ENCODE measurements at regions not wholly inside any gene's neighbourhood (a gene's known extent, or its start where the extent isn't known, plus 50 kb on each side); places are given as distances from the start of the nearest gene placed in this dataset.

- H3K4me1 ChIP-seq (ENCODE audit: control insufficient read depth in 2 of 2, insufficient read depth in 2 of 2, low read length in 2 of 2): no peaks in the 10 kb centered on the region
- no peak for DNase-seq (ENCODE audit: low read depth in 6 of 9, low spot score in 9 of 9)
- H3K27me3 ChIP-seq (ENCODE audit: control insufficient read depth in 2 of 2, insufficient read depth in 1 of 2, low read length in 1 of 2): no peaks in the 10 kb centered on the region
- H3K9me3 ChIP-seq (ENCODE audit: control insufficient read depth in 2 of 2, insufficient read depth in 1 of 2, low read length in 1 of 2): no peaks in the 10 kb centered on the region
- H3K27ac ChIP-seq (ENCODE audit: low read depth in 1 of 2, low read length in 1 of 2): no peak overlapping the region
- no peak overlapping the region for H3K4me3 ChIP-seq (ENCODE audit: low read length in 2 of 2)
- WGBS: 98% methylated on average over 2 of the region's 2 CpGs
- H3K36me3 ChIP-seq (ENCODE audit: control insufficient read depth in 2 of 2, insufficient read depth in 2 of 2, low read length in 1 of 2): no peaks in the 10 kb centered on the region
Observed at GRCh38 chr2:48007699-48008268, 101.5 kb upstream of the FBXO11 start.

- Histone ChIP-seq H3K36me3 (ENCODE audit: control insufficient read depth in 2 of 2, insufficient read depth in 2 of 2, low read length in 1 of 2) (no peaks in the 10 kb centered on the region), H3K4me1 (ENCODE audit: control insufficient read depth in 2 of 2, insufficient read depth in 2 of 2, low read length in 2 of 2) (no peaks in the 10 kb centered on the region), H3K9me3 (ENCODE audit: control insufficient read depth in 2 of 2, insufficient read depth in 1 of 2, low read length in 1 of 2) (no peaks in the 10 kb centered on the region), H3K27me3 (ENCODE audit: control insufficient read depth in 2 of 2, insufficient read depth in 1 of 2, low read length in 1 of 2) (no peaks in the 10 kb centered on the region), H3K4me3 (ENCODE audit: low read length in 2 of 2) (no peak overlapping the region), H3K27ac (ENCODE audit: low read depth in 1 of 2, low read length in 1 of 2) (no peak overlapping the region)
- DNase-seq (ENCODE audit: low read depth in 6 of 9, low spot score in 9 of 9): no peak
- WGBS: 96% methylated on average over 2 of the region's 2 CpGs
Observed at GRCh38 chr2:48009256-48009655, 103.0 kb upstream of the FBXO11 start.

GRCh38 chr2:48015421-48015820, 109.1 kb upstream of the FBXO11 start:
- H3K9me3 ChIP-seq (ENCODE audit: control insufficient read depth in 2 of 2, insufficient read depth in 1 of 2, low read length in 1 of 2): no peaks in the 10 kb centered on the region
- no peaks in the 10 kb centered on the region for H3K36me3 ChIP-seq (ENCODE audit: control insufficient read depth in 2 of 2, insufficient read depth in 2 of 2, low read length in 1 of 2)
- no peak for DNase-seq (ENCODE audit: low read depth in 6 of 9, low spot score in 9 of 9)
- H3K4me1 ChIP-seq (ENCODE audit: control insufficient read depth in 2 of 2, insufficient read depth in 2 of 2, low read length in 2 of 2): no peaks in the 10 kb centered on the region
- H3K27ac ChIP-seq (ENCODE audit: low read depth in 1 of 2, low read length in 1 of 2): no peak overlapping the region
- no peak overlapping the region for H3K4me3 ChIP-seq (ENCODE audit: low read length in 2 of 2)
- no peaks in the 10 kb centered on the region for H3K27me3 ChIP-seq (ENCODE audit: control insufficient read depth in 2 of 2, insufficient read depth in 1 of 2, low read length in 1 of 2)
- 88% methylated on average over 1 of the region's 1 CpG for WGBS

- H3K4me3 ChIP-seq (ENCODE audit: low read length in 2 of 2): no peak overlapping the region
- H3K4me1 ChIP-seq (ENCODE audit: control insufficient read depth in 2 of 2, insufficient read depth in 2 of 2, low read length in 2 of 2): no peaks in the 10 kb centered on the region
- no peaks in the 10 kb centered on the region for H3K27me3 ChIP-seq (ENCODE audit: control insufficient read depth in 2 of 2, insufficient read depth in 1 of 2, low read length in 1 of 2)
- no peaks in the 10 kb centered on the region for H3K36me3 ChIP-seq (ENCODE audit: control insufficient read depth in 2 of 2, insufficient read depth in 2 of 2, low read length in 1 of 2)
- H3K9me3 ChIP-seq (ENCODE audit: control insufficient read depth in 2 of 2, insufficient read depth in 1 of 2, low read length in 1 of 2): no peaks in the 10 kb centered on the region
- WGBS: 88% methylated on average over 7 of the region's 7 CpGs
- H3K27ac ChIP-seq (ENCODE audit: low read depth in 1 of 2, low read length in 1 of 2): no peak overlapping the region
- no peak for DNase-seq (ENCODE audit: low read depth in 6 of 9, low spot score in 9 of 9)
Observed at GRCh38 chr2:48016225-48017019, 110.1 kb upstream of the FBXO11 start.

- Histone ChIP-seq H3K4me1 (ENCODE audit: control insufficient read depth in 2 of 2, insufficient read depth in 2 of 2, low read length in 2 of 2) (no peaks in the 10 kb centered on the region), H3K27ac (ENCODE audit: low read depth in 1 of 2, low read length in 1 of 2) (no peak overlapping the region), H3K9me3 (ENCODE audit: control insufficient read depth in 2 of 2, insufficient read depth in 1 of 2, low read length in 1 of 2) (no peaks in the 10 kb centered on the region), H3K27me3 (ENCODE audit: control insufficient read depth in 2 of 2, insufficient read depth in 1 of 2, low read length in 1 of 2) (no peaks in the 10 kb centered on the region), H3K4me3 (ENCODE audit: low read length in 2 of 2) (no peak overlapping the region), H3K36me3 (ENCODE audit: control insufficient read depth in 2 of 2, insufficient read depth in 2 of 2, low read length in 1 of 2) (no peaks in the 10 kb centered on the region)
- WGBS: 96% methylated on average over 7 of the region's 7 CpGs
- no peak for DNase-seq (ENCODE audit: low read depth in 6 of 9, low spot score in 9 of 9)
Observed at GRCh38 chr2:48017136-48017535, 110.8 kb upstream of the FBXO11 start.

GRCh38 chr2:48018480-48018879, 112.2 kb upstream of the FBXO11 start:
- Histone ChIP-seq H3K4me3 (ENCODE audit: low read length in 2 of 2) (no peak overlapping the region), H3K27me3 (ENCODE audit: control insufficient read depth in 2 of 2, insufficient read depth in 1 of 2, low read length in 1 of 2) (no peaks in the 10 kb centered on the region), H3K27ac (ENCODE audit: low read depth in 1 of 2, low read length in 1 of 2) (no peak overlapping the region), H3K9me3 (ENCODE audit: control insufficient read depth in 2 of 2, insufficient read depth in 1 of 2, low read length in 1 of 2) (no peaks in the 10 kb centered on the region), H3K4me1 (ENCODE audit: control insufficient read depth in 2 of 2, insufficient read depth in 2 of 2, low read length in 2 of 2) (no peaks in the 10 kb centered on the region), H3K36me3 (ENCODE audit: control insufficient read depth in 2 of 2, insufficient read depth in 2 of 2, low read length in 1 of 2) (no peaks in the 10 kb centered on the region)
- DNase-seq (ENCODE audit: low read depth in 6 of 9, low spot score in 9 of 9): no peak

GRCh38 chr2:48026865-48027264, 120.6 kb upstream of the FBXO11 start:
- DNase-seq (ENCODE audit: low read depth in 6 of 9, low spot score in 9 of 9): no peak
- Histone ChIP-seq H3K9me3 (ENCODE audit: control insufficient read depth in 2 of 2, insufficient read depth in 1 of 2, low read length in 1 of 2) (no peaks in the 10 kb centered on the region), H3K36me3 (ENCODE audit: control insufficient read depth in 2 of 2, insufficient read depth in 2 of 2, low read length in 1 of 2) (no peaks in the 10 kb centered on the region), H3K27ac (ENCODE audit: low read depth in 1 of 2, low read length in 1 of 2) (no peak overlapping the region), H3K4me3 (ENCODE audit: low read length in 2 of 2) (no peak overlapping the region), H3K27me3 (ENCODE audit: control insufficient read depth in 2 of 2, insufficient read depth in 1 of 2, low read length in 1 of 2) (no peaks in the 10 kb centered on the region), H3K4me1 (ENCODE audit: control insufficient read depth in 2 of 2, insufficient read depth in 2 of 2, low read length in 2 of 2) (no peaks in the 10 kb centered on the region)
- WGBS: 96% methylated on average over 1 of the region's 1 CpG

GRCh38 chr2:48032765-48033164, 126.5 kb upstream of the FBXO11 start:
- Histone ChIP-seq H3K27ac (ENCODE audit: low read depth in 1 of 2, low read length in 1 of 2) (no peak overlapping the region), H3K9me3 (ENCODE audit: control insufficient read depth in 2 of 2, insufficient read depth in 1 of 2, low read length in 1 of 2) (no peaks in the 10 kb centered on the region), H3K4me1 (ENCODE audit: control insufficient read depth in 2 of 2, insufficient read depth in 2 of 2, low read length in 2 of 2) (no peaks in the 10 kb centered on the region), H3K36me3 (ENCODE audit: control insufficient read depth in 2 of 2, insufficient read depth in 2 of 2, low read length in 1 of 2) (no peaks in the 10 kb centered on the region), H3K4me3 (ENCODE audit: low read length in 2 of 2) (no peak overlapping the region), H3K27me3 (ENCODE audit: control insufficient read depth in 2 of 2, insufficient read depth in 1 of 2, low read length in 1 of 2) (no peaks in the 10 kb centered on the region)
- WGBS: 96% methylated on average over 2 of the region's 2 CpGs
- no peak for DNase-seq (ENCODE audit: low read depth in 6 of 9, low spot score in 9 of 9)

GRCh38 chr2:48034295-48034694, 128.0 kb upstream of the FBXO11 start:
- Histone ChIP-seq H3K9me3 (ENCODE audit: control insufficient read depth in 2 of 2, insufficient read depth in 1 of 2, low read length in 1 of 2) (no peaks in the 10 kb centered on the region), H3K27me3 (ENCODE audit: control insufficient read depth in 2 of 2, insufficient read depth in 1 of 2, low read length in 1 of 2) (no peaks in the 10 kb centered on the region), H3K27ac (ENCODE audit: low read depth in 1 of 2, low read length in 1 of 2) (no peak overlapping the region), H3K4me1 (ENCODE audit: control insufficient read depth in 2 of 2, insufficient read depth in 2 of 2, low read length in 2 of 2) (no peaks in the 10 kb centered on the region), H3K4me3 (ENCODE audit: low read length in 2 of 2) (no peak overlapping the region), H3K36me3 (ENCODE audit: control insufficient read depth in 2 of 2, insufficient read depth in 2 of 2, low read length in 1 of 2) (no peaks in the 10 kb centered on the region)
- DNase-seq (ENCODE audit: low read depth in 6 of 9, low spot score in 9 of 9): no peak
